NT2/D1 (cell line): ENCODE measurements at regions not wholly inside any gene's neighbourhood (a gene's known extent, or its start where the extent isn't known, plus 50 kb on each side); places are given as distances from the start of the nearest gene placed in this dataset.

Source experiments
- DNase-seq: peaks from one replicate; pipeline ENCODE4 v3.0.0-alpha.2; 2011; ENCODE audit warnings: low read depth, low spot score
- H3K27me3 ChIP-seq: 2 replicates; pipeline ENCODE4 v1.6.0; 2011; ENCODE audit warnings: mild to moderate bottlenecking; ENCODE audit not compliant: insufficient read length, insufficient read depth
- H3K36me3 ChIP-seq: 2 replicates; pipeline ENCODE4 v1.6.1; 2011; ENCODE audit warnings: mild to moderate bottlenecking, low read length, mixed read lengths; ENCODE audit not compliant: insufficient read depth, insufficient read length
- H3K4me1 ChIP-seq: 2 replicates; pipeline ENCODE4 v1.5.1; 2011; ENCODE audit not compliant: insufficient read depth, insufficient read length
- H3K4me3 ChIP-seq: 2 replicates; pipeline ENCODE4 v1.5.1; 2011; ENCODE audit warnings: low read depth; ENCODE audit not compliant: insufficient read length
- H3K9ac ChIP-seq: 2 replicates; pipeline ENCODE4 v1.6.0; 2011; ENCODE audit warnings: low read depth; ENCODE audit not compliant: insufficient read length
- H3K9me3 ChIP-seq: 2 replicates; pipeline ENCODE4 v1.5.1; 2011; ENCODE audit warnings: mild to moderate bottlenecking, low read length; ENCODE audit not compliant: insufficient read depth
- SUZ12 ChIP-seq: IDR thresholded peaks from 2 replicates; pipeline ENCODE4 v1.6.1; 2011; ENCODE audit not compliant: insufficient read length, insufficient read depth; ENCODE audit errors: extremely low read depth
- YY1 ChIP-seq: IDR thresholded peaks from 2 replicates; pipeline ENCODE4 v1.6.1; 2011; ENCODE audit not compliant: insufficient read length, insufficient read depth
- ZNF274 ChIP-seq: IDR thresholded peaks from 2 replicates; pipeline ENCODE4 v1.6.1; 2011; ENCODE audit warnings: mild to moderate bottlenecking, low read depth, low read length

GRCh38 chr4:56229947-56230346 lies 157.3 kb downstream of the AASDH start:
- Histone ChIP-seq H3K4me1 (no peaks in the 10 kb centered on the region), H3K9ac (no peak overlapping the region), H3K4me3 (no peak overlapping the region), H3K9me3 (no peaks in the 10 kb centered on the region; the same call in 1 of the 2 replicates), H3K27me3 (no peaks in the 10 kb centered on the region), H3K36me3 (no peaks in the 10 kb centered on the region)
- TF ChIP-seq ZNF274 (no peak), YY1 (no peak), SUZ12 (no peak)
- no peak for DNase-seq

GRCh38 chr4:56227301-56227835 lies 159.9 kb downstream of the AASDH start:
- Histone ChIP-seq H3K4me3 (no peak overlapping the region), H3K27me3 (no peaks in the 10 kb centered on the region), H3K36me3 (no peaks in the 10 kb centered on the region), H3K9ac (no peak overlapping the region), H3K4me1 (no peaks in the 10 kb centered on the region), H3K9me3 (no peaks in the 10 kb centered on the region; the same call in 1 of the 2 replicates)
- TF ChIP-seq YY1: no peak
- no peak for TF ChIP-seq SUZ12
- TF ChIP-seq ZNF274: no peak
- DNase-seq: no peak

- no peak overlapping the region for H3K9ac ChIP-seq
- no peaks in the 10 kb centered on the region for H3K36me3 ChIP-seq
- TF ChIP-seq YY1: no peak
- TF ChIP-seq ZNF274: no peak
- no peak for TF ChIP-seq SUZ12
- DNase-seq: no peak
- H3K4me1 ChIP-seq: no peaks in the 10 kb centered on the region
- H3K4me3 ChIP-seq: no peak overlapping the region
- H3K9me3 ChIP-seq: no peaks in the 10 kb centered on the region
- H3K27me3 ChIP-seq: no peaks in the 10 kb centered on the region
Observed at GRCh38 chr4:56226579-56226978, 160.7 kb downstream of the AASDH start.

- Histone ChIP-seq H3K4me1 (no peaks in the 10 kb centered on the region), H3K9me3 (no peaks in the 10 kb centered on the region), H3K9ac (no peak overlapping the region), H3K36me3 (no peaks in the 10 kb centered on the region), H3K27me3 (no peaks in the 10 kb centered on the region), H3K4me3 (no peak overlapping the region)
- no peak for DNase-seq
- TF ChIP-seq SUZ12 (no peak), ZNF274 (no peak), YY1 (no peak)
Observed at GRCh38 chr4:56224641-56225040, 162.7 kb downstream of the AASDH start.

DNA sequence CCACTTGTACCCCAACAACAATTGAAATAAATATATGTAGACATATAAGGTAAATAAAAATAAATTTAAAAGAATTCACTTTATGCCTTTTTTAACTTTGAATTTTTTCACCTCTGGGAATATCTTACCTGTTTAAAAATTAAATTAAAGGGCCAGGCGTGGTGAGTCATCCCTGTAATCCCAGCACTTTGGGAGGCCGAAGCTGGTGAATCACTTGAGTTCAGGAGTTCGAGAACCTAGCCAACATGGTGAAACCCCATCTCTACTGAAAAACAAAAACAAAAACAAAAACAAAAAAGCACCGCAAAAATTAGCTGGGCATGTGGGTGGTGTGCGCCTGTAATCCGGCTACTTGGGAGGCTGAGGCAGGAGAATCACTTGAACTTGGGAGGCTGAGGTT lies 164.8 kb downstream of the AASDH start:
- TF ChIP-seq ZNF274: no peak
- no peak for TF ChIP-seq SUZ12
- TF ChIP-seq YY1: no peak
- Histone ChIP-seq H3K36me3 (no peaks in the 10 kb centered on the region), H3K9me3 (peaks cover 19% of the 10 kb centered on the region; the same call in 1 of the 2 replicates), H3K4me3 (no peak overlapping the region), H3K27me3 (no peaks in the 10 kb centered on the region), H3K4me1 (no peaks in the 10 kb centered on the region), H3K9ac (no peak overlapping the region)
- no peak for DNase-seq

DNA sequence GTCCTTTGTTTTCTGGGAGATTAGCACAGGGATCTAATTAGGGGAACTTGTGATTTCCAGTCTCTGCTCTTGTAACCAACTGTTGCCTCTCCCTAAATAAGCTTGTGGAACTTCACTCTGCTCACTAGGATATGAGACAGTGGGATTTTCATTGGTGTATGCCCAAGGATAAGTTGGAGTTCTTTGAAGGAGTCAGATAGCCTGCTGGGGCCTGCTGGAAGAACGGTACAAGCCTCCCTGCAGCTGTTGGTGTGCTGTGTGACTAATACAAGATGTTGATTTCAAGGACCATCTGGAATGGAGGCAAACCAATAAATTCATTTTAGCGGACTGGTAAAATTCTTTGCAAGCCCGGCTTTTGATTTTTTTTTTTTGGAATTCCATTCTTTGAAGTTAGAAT lies 167.0 kb downstream of the AASDH start:
- DNase-seq: no peak
- Histone ChIP-seq H3K4me3 (no peak overlapping the region), H3K9me3 (peaks cover 27% of the 10 kb centered on the region; the same call in 1 of the 2 replicates), H3K27me3 (no peaks in the 10 kb centered on the region), H3K36me3 (no peaks in the 10 kb centered on the region), H3K9ac (no peak overlapping the region), H3K4me1 (no peaks in the 10 kb centered on the region)
- TF ChIP-seq SUZ12 (no peak), YY1 (no peak), ZNF274 (no peak)

DNA sequence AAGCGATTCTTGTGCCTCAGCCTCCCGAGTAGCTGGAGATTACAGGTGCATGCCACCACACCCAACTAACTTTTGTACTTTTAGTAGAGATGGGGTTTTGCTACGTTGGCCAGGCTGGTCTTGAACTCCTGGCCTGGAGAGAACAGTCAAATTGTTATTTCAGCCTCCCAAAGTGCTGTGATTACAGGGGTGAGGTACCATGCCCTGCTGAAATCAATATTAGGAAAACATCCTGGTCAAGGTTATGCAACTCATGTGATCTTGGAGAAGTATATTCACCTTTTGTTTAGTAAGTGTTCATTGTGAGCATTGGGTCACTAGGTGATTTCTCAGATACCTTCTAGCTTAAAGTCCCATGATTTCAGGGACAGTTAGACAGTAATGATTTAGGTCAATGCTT lies 167.8 kb downstream of the AASDH start:
- no peaks in the 10 kb centered on the region for H3K27me3 ChIP-seq
- no peaks in the 10 kb centered on the region for H3K36me3 ChIP-seq
- TF ChIP-seq SUZ12: no peak
- TF ChIP-seq ZNF274: no peak
- H3K9me3 ChIP-seq: peaks cover 27% of the 10 kb centered on the region; the same call in 1 of the 2 replicates
- H3K4me1 ChIP-seq: no peaks in the 10 kb centered on the region
- no peak overlapping the region for H3K9ac ChIP-seq
- no peak for DNase-seq
- H3K4me3 ChIP-seq: no peak overlapping the region
